Immature natural killer cell (primary cell): ENCODE measurements at regions not wholly inside any gene's neighbourhood (a gene's known extent, or its start where the extent isn't known, plus 50 kb on each side); places are given as distances from the start of the nearest gene placed in this dataset.
"Not testable (repeated sequence)": the region's sequence is repeated elsewhere in the genome, so short reads cannot be mapped to it uniquely, and the experiment has no call there.

Experiments used
- DNase-seq, 3 donors: peaks; one replicate each; pipeline ENCODE4 v3.0.0; 2022; ENCODE audit warnings: mixed read lengths in 1 of 3
- H3K27ac Mint-ChIP-seq, 6 donors: one replicate each; pipeline ENCODE4 v1.8.0; 2020; ENCODE audit warnings: mixed read lengths in 6 of 6, mild to moderate bottlenecking in 5 of 6, inconsistent platforms in 4 of 6, moderate library complexity in 3 of 6
- H3K27me3 Mint-ChIP-seq, 3 donors: one replicate each; pipeline ENCODE4 v1.8.0; 2020 to 2021; ENCODE audit warnings: low read depth in 3 of 3, mild to moderate bottlenecking in 3 of 3, mixed read lengths in 3 of 3, moderate library complexity in 3 of 3, inconsistent platforms in 1 of 3
- H3K36me3 Mint-ChIP-seq, 3 donors: one replicate each; pipeline ENCODE4 v1.8.0; 2020; ENCODE audit warnings: mixed read lengths in 3 of 3, inconsistent platforms in 2 of 3, mild to moderate bottlenecking in 2 of 3
- H3K4me1 Mint-ChIP-seq, 2 donors: one replicate each; pipeline ENCODE4 v1.8.0; 2020; ENCODE audit warnings: inconsistent platforms in 2 of 2, mild to moderate bottlenecking in 2 of 2, mixed read lengths in 2 of 2, moderate library complexity in 1 of 2
- H3K4me3 Mint-ChIP-seq, 5 donors: one replicate each; pipeline ENCODE4 v1.8.0; 2020; ENCODE audit warnings: mild to moderate bottlenecking in 5 of 5, mixed read lengths in 5 of 5, inconsistent platforms in 3 of 5, moderate library complexity in 3 of 5
- H3K9me3 Mint-ChIP-seq, 6 donors: one replicate each; pipeline ENCODE4 v1.8.0; 2020; ENCODE audit warnings: mild to moderate bottlenecking in 6 of 6, mixed read lengths in 6 of 6, inconsistent platforms in 4 of 6, moderate library complexity in 3 of 6

DNA sequence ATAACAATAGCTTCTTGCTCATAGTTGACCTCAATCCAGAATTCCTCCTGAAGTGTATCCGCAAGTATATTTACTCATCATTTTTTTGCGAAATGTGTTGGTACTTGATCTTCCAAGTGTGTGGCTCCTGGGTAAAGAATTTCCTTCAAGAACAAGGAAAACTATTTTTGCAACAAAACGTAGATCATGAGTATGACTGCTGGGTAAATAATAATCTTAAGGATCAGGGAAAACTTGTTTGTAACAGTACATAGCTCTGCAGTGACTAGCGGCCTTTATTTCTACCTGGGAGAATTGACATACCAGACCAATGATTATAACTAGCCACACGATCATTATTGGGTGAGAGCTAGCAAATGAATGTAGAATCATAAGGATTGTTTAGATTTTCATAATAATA lies 1311.7 kb downstream of the ARAP2 start:
- H3K9me3 Mint-ChIP-seq: peaks cover 0 to 24% (median 5%) of the 10 kb centered on the region in 6 donors
- no peaks in the 10 kb centered on the region for H3K36me3 Mint-ChIP-seq
- no peak overlapping the region for H3K4me3 Mint-ChIP-seq
- H3K4me1 Mint-ChIP-seq: no peaks in the 10 kb centered on the region
- no peak for DNase-seq
- no peaks in the 10 kb centered on the region for H3K27me3 Mint-ChIP-seq
- no peak overlapping the region for H3K27ac Mint-ChIP-seq

DNA sequence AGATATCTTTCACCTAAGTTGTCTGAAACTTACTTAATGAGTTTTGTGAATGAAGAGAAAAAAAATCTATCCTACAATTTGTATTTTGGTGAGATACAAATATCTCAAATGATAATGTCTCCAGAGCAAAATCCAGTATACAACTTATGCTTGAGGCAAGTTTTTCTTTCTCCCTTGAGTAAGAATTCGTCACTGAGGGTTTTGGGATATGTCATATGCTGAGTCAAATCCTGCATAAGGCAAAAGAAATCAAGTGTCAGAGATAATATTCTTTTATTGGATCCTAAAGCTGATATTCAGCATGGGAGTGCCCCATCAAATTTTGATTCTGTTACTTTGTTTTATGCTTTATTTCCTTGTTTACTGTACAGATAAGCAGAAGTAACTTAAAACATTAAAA lies 1308.6 kb downstream of the ARAP2 start:
- Mint-ChIP-seq H3K36me3 (no peaks in the 10 kb centered on the region), H3K4me1 (no peaks in the 10 kb centered on the region), H3K27me3 (peaks cover 0 to 2% (median 0%) of the 10 kb centered on the region in 3 donors), H3K27ac (no peak overlapping the region), H3K9me3 (peaks cover 0 to 18% (median 6%) of the 10 kb centered on the region in 6 donors), H3K4me3 (no peak overlapping the region)
- DNase-seq: no peak

DNA sequence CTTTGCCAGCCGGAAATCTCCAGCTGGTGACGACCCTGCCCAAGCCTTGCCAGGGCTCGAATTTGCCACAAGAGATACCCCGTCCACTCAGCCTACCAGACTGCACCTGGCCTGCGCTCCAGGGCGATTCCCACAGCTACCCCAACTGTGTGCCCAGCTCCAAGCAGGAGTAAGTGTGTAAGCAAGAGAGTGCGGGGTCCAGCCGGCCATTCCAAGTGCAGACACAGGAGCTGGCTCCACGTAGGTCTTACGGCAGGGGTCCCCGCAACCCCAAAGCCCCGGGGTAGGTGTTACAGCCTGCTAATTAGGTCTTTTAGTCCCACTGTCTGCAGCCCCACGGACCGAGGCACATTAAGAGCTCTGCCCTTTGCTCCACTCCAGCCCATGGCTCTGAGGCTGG lies 1305.2 kb downstream of the ARAP2 start:
- Mint-ChIP-seq H3K36me3 (no peaks in the 10 kb centered on the region), H3K27ac (no peak overlapping the region), H3K9me3 (peaks cover 2 to 12% (median 8%) of the 10 kb centered on the region in 6 donors), H3K4me1 (no peaks in the 10 kb centered on the region), H3K27me3 (peaks cover 0 to 2% (median 0%) of the 10 kb centered on the region in 3 donors), H3K4me3 (no peak overlapping the region)
- DNase-seq: no peak

DNA sequence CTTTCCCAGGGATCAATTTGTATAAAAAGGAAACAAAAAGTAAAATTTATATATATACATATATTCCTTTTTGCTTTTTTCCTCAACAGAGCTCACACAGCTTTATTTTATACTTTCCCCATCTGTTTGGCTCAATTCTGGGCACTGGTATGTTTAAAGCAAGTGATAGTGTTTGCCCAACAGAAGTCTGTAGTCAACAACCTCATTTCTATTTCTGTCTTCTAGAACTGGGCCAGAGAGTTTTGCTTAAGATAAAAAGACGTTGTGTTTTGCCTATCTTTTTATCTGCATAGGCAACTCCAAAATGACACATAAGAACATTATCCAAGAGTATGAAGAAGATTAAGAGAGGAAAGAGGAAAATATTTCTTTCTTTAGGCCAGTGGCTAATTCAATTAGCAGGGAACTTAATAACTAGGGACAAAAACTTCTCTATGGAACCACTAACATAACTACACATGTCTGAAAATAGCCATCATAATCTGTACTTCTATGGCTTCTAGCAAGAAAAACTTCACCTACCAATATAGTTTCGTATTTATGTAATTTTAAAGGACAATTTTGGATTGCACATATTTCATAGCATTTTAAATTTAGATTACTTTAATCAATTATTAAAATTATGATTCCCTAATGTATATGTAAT lies 1300.5 kb downstream of the ARAP2 start:
- peaks cover 4 to 29% (median 16%) of the 10 kb centered on the region in 6 donors for H3K9me3 Mint-ChIP-seq
- no peaks in the 10 kb centered on the region for H3K36me3 Mint-ChIP-seq
- peaks cover 0 to 6% (median 0%) of the 10 kb centered on the region in 3 donors for H3K27me3 Mint-ChIP-seq
- no peaks in the 10 kb centered on the region for H3K4me1 Mint-ChIP-seq
- no peak overlapping the region for H3K27ac Mint-ChIP-seq
- DNase-seq: no peak
- no peak overlapping the region for H3K4me3 Mint-ChIP-seq

DNA sequence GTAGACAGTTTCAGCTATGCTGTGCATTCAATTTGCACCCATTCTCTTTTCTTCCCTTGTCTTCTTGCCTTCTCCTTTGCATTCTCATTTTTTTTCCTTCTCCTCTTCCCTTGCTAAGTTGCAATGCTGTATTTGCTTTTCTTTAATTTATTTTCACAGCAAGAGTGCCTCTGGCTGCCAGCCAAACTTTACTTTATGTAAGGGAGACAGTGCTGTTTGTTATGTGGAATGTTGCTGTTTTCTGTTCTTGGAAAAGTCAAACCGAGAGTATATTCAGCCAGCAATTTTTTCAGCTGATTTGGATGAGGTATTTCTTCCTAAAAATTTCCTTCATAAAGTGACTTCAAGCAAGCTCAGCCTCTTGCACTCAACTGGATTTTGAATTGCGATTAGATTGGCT lies 1293.4 kb downstream of the ARAP2 start:
- Mint-ChIP-seq H3K4me3 (no peak overlapping the region), H3K4me1 (no peaks in the 10 kb centered on the region), H3K36me3 (no peaks in the 10 kb centered on the region), H3K27ac (no peak overlapping the region), H3K9me3 (peaks cover 7 to 30% (median 12%) of the 10 kb centered on the region in 6 donors), H3K27me3 (peaks cover 0 to 1% (median 0%) of the 10 kb centered on the region in 3 donors)
- DNase-seq: no peak

DNA sequence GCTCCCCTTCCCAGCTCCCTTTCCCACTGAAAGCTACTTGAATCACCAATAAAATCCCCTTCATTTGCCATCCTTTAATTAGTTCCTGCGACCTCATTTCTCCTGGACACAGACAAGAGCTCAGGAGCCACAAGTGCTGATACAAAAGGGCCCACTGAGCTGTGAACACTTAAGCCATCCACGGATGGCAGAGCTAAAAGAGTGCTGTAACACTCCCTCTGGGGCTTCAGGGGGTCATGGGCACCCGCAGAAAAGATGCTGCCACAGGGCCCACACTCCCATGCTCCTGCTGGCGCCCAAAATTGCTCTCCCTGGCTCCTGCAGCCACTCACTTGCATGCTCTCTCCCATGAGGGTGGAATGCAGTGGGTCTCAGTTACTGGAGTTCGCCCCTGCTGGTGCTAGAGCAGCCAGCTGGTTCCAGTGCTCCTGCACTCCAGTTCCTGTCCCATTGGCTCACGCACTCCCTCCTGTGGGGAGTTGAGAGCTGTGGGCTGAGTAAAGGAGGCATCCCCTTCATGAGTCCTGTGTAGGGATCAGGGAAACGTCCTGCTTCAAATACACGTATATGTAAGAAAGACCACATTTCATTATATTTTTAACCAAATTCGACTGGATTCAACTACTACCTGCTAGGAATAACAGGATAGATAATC lies 1291.0 kb downstream of the ARAP2 start:
- Mint-ChIP-seq H3K9me3 (peaks cover 7 to 34% (median 11%) of the 10 kb centered on the region in 6 donors), H3K27me3 (no peaks in the 10 kb centered on the region), H3K4me1 (no peaks in the 10 kb centered on the region), H3K36me3 (no peaks in the 10 kb centered on the region), H3K27ac (no peak overlapping the region), H3K4me3 (no peak overlapping the region)
- no peak for DNase-seq

DNA sequence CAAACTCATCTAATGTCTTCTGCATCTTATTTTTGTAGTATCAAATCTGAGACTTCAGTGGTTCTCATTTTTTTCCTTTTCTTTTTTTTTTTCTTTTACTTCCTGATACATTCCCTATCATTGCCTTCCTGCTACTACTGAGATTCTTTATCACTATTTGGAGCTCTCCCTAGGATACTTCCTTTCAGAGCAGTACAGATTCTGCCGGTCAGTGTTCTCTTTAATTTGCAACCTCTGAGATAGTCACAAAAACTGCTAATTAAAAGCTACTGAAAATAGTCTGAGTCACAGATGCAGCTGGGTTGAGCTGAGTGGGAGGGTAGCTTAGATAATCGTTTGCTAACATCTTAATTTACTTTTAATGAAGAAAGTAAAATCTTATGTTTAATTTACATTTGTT lies 1279.7 kb downstream of the ARAP2 start:
- no peak overlapping the region for H3K27ac Mint-ChIP-seq
- H3K4me3 Mint-ChIP-seq: no peak overlapping the region
- no peak for DNase-seq
- H3K4me1 Mint-ChIP-seq: no peaks in the 10 kb centered on the region
- H3K36me3 Mint-ChIP-seq: no peaks in the 10 kb centered on the region
- H3K27me3 Mint-ChIP-seq: peaks cover 0 to 1% (median 0%) of the 10 kb centered on the region in 3 donors
- H3K9me3 Mint-ChIP-seq: peaks cover 3 to 12% (median 6%) of the 10 kb centered on the region in 6 donors

DNA sequence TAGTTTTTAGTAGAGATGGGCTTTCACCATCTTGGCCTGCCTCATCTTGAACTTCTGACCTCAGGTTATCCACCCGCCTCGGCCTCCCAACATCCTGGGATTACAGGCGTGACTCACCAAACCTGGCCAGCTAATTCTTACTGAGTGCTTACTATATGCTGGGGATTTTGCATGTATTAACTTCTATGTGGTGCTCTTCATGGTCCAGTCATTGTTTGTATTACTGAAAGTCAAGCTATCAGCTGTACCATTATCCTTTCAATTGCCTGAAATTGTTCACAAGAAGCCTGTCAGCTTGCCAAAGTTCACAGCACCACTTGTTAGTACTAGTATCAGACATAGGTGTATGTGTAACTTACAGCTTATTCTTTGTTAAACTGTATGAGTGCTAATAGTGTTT lies 1272.1 kb downstream of the ARAP2 start:
- Mint-ChIP-seq H3K4me3 (no peak overlapping the region), H3K27ac (no peak overlapping the region), H3K36me3 (no peaks in the 10 kb centered on the region), H3K27me3 (no peaks in the 10 kb centered on the region), H3K9me3 (peaks cover 0 to 4% (median 3%) of the 10 kb centered on the region in 6 donors), H3K4me1 (no peaks in the 10 kb centered on the region)
- DNase-seq: no peak

DNA sequence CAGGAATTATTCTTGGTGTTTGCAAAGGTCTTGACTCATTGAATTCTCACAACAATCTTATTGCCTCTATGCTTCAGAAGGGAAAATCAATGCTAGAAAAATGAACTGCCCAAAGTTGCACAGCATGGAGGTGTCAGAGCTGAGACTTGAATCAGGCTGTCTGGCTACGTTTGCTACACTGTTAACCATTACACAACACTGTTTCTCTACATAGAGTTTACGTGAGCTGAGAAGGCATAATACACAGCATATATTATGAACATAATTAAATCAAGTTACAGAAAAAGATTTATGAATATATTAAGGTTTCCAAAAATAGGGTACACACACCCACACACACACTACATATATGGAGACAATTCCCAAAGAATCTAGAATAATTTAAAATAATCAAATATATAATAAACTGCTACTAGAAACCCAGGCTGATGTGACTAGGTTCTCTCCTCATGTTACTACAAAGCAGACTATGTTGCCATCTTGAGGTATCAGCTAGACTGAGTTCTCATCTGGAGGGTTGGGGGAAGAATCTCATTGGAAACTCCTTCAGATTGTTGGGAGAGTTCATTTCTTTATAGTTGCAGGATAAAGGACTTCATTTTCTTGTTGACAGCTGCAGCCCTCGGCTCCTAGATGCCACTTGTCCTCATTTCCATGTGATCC lies 1270.5 kb downstream of the ARAP2 start:
- peaks cover 0 to 8% (median 3%) of the 10 kb centered on the region in 6 donors for H3K9me3 Mint-ChIP-seq
- DNase-seq: no peak
- no peak overlapping the region for H3K27ac Mint-ChIP-seq
- H3K4me3 Mint-ChIP-seq: no peak overlapping the region
- peaks cover 0 to 1% (median 0%) of the 10 kb centered on the region in 3 donors for H3K27me3 Mint-ChIP-seq
- no peaks in the 10 kb centered on the region for H3K36me3 Mint-ChIP-seq
- no peaks in the 10 kb centered on the region for H3K4me1 Mint-ChIP-seq

DNA sequence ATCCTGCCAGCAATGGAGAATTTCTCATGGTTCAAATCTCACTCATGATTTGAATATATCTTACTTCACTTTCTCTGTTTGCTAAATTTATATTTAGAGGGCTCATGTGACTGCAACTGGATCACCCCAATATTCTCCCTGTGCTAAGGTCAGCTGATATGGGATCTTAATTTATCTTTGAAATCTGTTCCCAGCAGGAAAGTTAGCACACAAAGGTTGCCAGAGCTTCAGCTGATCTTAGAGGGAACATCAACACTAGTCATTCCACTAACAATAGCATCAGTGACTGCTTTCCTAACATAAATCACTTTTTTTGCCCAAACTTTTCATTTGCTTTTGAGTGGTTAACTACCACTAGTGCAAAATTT lies 1270.0 kb downstream of the ARAP2 start:
- no peak overlapping the region for H3K4me3 Mint-ChIP-seq
- H3K9me3 Mint-ChIP-seq: peaks cover 0 to 8% (median 4%) of the 10 kb centered on the region in 6 donors
- H3K27me3 Mint-ChIP-seq: peaks cover 0 to 1% (median 0%) of the 10 kb centered on the region in 3 donors
- no peaks in the 10 kb centered on the region for H3K4me1 Mint-ChIP-seq
- H3K36me3 Mint-ChIP-seq: no peaks in the 10 kb centered on the region
- DNase-seq: no peak
- H3K27ac Mint-ChIP-seq: no peak overlapping the region

DNA sequence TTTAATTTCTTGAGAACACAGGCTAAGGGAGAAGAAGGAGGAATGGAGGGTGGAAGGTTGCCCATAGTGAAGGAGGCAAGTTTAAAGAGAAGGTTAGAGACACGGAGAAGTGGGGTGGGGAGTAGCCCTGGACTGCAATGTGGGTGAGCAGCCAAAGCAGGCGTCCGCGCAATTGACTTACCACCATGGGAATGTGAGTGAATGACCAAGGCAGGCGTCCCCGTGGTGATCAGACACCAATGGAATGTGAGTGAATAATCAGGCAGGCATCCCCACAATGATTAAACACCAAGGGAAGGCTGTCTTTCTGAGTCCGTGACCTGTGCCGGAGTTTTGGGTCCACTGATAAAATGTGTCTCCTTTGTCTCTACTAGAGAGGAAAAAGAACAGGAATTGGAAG lies 1223.1 kb downstream of the ARAP2 start:
- not testable (repeated sequence) for H3K27me3 Mint-ChIP-seq, H3K27ac Mint-ChIP-seq, H3K36me3 Mint-ChIP-seq, DNase-seq, H3K4me1 Mint-ChIP-seq, H3K4me3 Mint-ChIP-seq
- peaks cover 9 to 53% (median 34%) of the 10 kb centered on the region in 6 donors for H3K9me3 Mint-ChIP-seq

DNA sequence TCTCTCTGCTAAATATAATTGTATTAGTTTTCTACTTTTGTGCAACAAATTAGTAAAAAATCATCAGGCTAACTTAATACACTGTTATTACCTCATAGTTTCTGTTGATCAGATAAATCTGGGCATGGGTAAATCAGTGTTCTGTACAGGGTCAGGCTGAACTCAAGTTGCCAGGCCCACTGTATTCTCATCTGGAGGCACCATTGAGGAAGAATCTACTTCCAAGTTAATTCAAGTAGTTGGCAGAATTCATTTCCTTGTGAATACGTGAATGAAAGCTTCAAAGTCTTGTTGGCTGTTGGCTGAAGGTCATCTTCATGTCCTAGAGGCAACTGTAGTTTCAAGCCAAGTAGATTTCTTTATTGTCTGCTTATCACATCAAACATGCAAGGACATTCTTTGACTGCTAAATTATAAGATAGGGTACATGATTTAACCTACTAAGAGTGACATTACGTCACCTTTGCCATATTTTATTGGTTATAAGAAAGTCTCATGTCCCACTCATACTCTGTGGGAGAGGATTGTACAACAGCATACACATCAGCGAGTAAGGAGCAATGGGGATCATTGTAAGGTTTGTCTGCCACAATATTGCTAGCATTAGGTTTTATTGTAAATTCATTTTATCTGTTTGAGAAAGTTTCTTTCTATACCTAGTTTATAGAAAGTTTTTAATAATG lies 1219.0 kb downstream of the ARAP2 start:
- no peak for DNase-seq
- H3K27me3 Mint-ChIP-seq: peaks cover 0 to 1% (median 0%) of the 10 kb centered on the region in 3 donors
- no peaks in the 10 kb centered on the region for H3K4me1 Mint-ChIP-seq
- peaks cover 4 to 34% (median 20%) of the 10 kb centered on the region in 6 donors for H3K9me3 Mint-ChIP-seq
- no peak overlapping the region for H3K27ac Mint-ChIP-seq
- peaks cover 0 to 7% (median 0%) of the 10 kb centered on the region in 3 donors for H3K36me3 Mint-ChIP-seq
- H3K4me3 Mint-ChIP-seq: no peak overlapping the region

DNA sequence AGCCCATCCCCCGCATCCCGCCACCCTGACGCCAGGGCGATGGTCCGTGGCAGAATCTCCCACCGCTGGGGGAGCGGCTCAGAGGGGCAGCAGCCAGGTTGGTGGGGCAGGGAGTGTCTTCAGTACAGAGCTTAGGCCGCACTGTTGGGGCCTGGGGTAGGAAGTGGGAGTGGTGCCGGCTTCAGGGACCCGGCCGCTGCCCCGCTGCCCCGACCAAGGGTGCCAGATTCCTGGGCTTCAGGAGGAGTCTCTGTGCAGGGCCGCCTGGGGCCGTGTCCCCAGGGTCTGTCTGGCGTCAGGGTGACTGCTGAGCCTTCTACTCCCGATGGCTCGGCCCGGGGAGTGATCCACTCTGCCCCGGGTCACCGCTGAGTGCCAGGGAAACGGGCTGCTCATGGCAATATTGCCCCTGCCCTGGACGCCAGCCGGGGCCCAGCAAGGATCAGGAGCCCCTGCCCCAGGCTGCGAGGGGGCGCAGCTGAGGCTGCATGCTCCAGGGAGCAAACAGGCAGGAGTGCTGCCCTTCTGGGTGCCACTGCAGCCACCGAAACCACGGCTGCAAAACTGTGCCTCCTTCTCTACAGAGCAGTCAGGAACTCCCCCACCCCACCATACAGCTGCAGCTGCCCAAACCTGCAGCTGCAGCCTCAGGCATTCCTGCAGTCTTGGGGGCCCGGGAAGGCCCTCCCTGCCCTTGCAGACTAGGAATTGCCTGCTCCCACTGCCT lies 1206.1 kb downstream of the ARAP2 start:
- Mint-ChIP-seq H3K4me3 (no peak overlapping the region), H3K36me3 (no peaks in the 10 kb centered on the region), H3K4me1 (no peaks in the 10 kb centered on the region), H3K27ac (no peak overlapping the region), H3K9me3 (peaks cover 8 to 37% (median 12%) of the 10 kb centered on the region in 6 donors), H3K27me3 (peaks cover 0 to 3% (median 0%) of the 10 kb centered on the region in 3 donors)
- DNase-seq: no peak
